Lung (tissue), 11 donors: ENCODE measurements at regions not wholly inside any gene's neighbourhood (a gene's known extent, or its start where the extent isn't known, plus 50 kb on each side); places are given as distances from the start of the nearest gene placed in this dataset.

Experiments used
- ATAC-seq: fragments of 200-7000 bp; cut with Tn5 transposase; one replicate; pipeline ENCODE4 v1.9.1; 2020; ENCODE audit warnings: moderate number of reproducible peaks; ENCODE audit not compliant: insufficient read depth, low FRiP score
- DNase-seq, 3 donors: peaks; one replicate each; pipeline ENCODE4 v3.0.0-alpha.2; 2013 to 2017
- H3K27ac ChIP-seq, 2 donors: one replicate each; pipeline ENCODE4 v1.5.1; 2013; ENCODE audit warnings: mild to moderate bottlenecking in 2 of 2, moderate library complexity in 2 of 2, control low read depth in 1 of 2, inconsistent platforms in 1 of 2, low read depth in 1 of 2, low read length in 1 of 2
- H3K27me3 ChIP-seq, 3 donors: one replicate each; pipeline ENCODE4 v1.5.1; 2013; ENCODE audit warnings: low read length in 2 of 3; ENCODE audit not compliant: control insufficient read depth in 3 of 3, insufficient read depth in 3 of 3
- H3K36me3 ChIP-seq, 4 donors: one replicate each; pipeline ENCODE4 v1.5.1; 2013; ENCODE audit warnings: low read length in 4 of 4, mild to moderate bottlenecking in 1 of 4, moderate library complexity in 1 of 4; ENCODE audit not compliant: control insufficient read depth in 4 of 4, insufficient read depth in 4 of 4
- H3K4me1 ChIP-seq, 5 donors: one replicate each; pipeline ENCODE4 v1.5.1; 2013; ENCODE audit warnings: low read length in 5 of 5, mild to moderate bottlenecking in 2 of 5, moderate library complexity in 1 of 5; ENCODE audit not compliant: control insufficient read depth in 5 of 5, insufficient read depth in 5 of 5
- H3K4me3 ChIP-seq: one replicate; pipeline ENCODE4 v1.5.1; 2013; ENCODE audit warnings: mild to moderate bottlenecking, control low read depth, moderate library complexity
- H3K9ac ChIP-seq, 2 donors: one replicate each; pipeline ENCODE4 v1.5.1; 2013; ENCODE audit warnings: low read length in 2 of 2, control low read depth in 1 of 2; ENCODE audit not compliant: insufficient read depth in 1 of 2
- H3K9me3 ChIP-seq, 4 donors: one replicate each; pipeline ENCODE4 v1.5.1; 2013; ENCODE audit warnings: low read length in 3 of 4, mild to moderate bottlenecking in 1 of 4, moderate library complexity in 1 of 4; ENCODE audit not compliant: control insufficient read depth in 4 of 4, insufficient read depth in 3 of 4
- CTCF ChIP-seq: IDR thresholded peaks from 2 replicates; pipeline ENCODE4 v1.5.1; 2012; ENCODE audit warnings: mild to moderate bottlenecking; ENCODE audit errors: control extremely low read depth, extremely low read depth
- WGBS, 2 donors: extraction: QIAGEN DNeasy Blood & Tissue Kit; methylation state at CpG; one replicate each; pipeline ENCODE4 v1.1.7; 2013; 5-methylcytosine and 5-hydroxymethylcytosine counted together
- donor health status: control.
- donor health status: control.
- donor health status: Bipolar disorder and iron deficiency.
- donor health status: healthy.
- donor health status: DM: yes; HTN: yes; CAD: no.

GRCh38 chr3:177823701-177824189 is 626.5 kb upstream of the TBL1XR1 start:
- no peak for ATAC-seq
- Histone ChIP-seq H3K4me1 (peaks cover 10 to 54% (median 19%) of the 10 kb centered on the region in 5 donors), H3K9me3 (no peaks in the 10 kb centered on the region), H3K27me3 (no peaks in the 10 kb centered on the region), H3K36me3 (no peaks in the 10 kb centered on the region), H3K4me3 (no peak overlapping the region), H3K9ac (no peak overlapping the region), H3K27ac (no peak overlapping the region)
- TF ChIP-seq CTCF: no peak
- no peak for DNase-seq
- 86 to 94% methylated on average over 9 of the region's 9 CpGs for WGBS, 2 donors

GRCh38 chr3:177824190-177824786 is 627.0 kb upstream of the TBL1XR1 start:
- H3K9ac ChIP-seq: no peak overlapping the region
- 41 to 64% methylated on average over 4 of the region's 4 CpGs for WGBS, 2 donors
- H3K27me3 ChIP-seq: no peaks in the 10 kb centered on the region
- H3K9me3 ChIP-seq: no peaks in the 10 kb centered on the region
- ATAC-seq (peak; percentile 78), DNase-seq (peak; percentile 70 to 93 (median 88))
- H3K4me3 ChIP-seq: no peak overlapping the region
- TF ChIP-seq CTCF: no peak
- peak overlapping the region; percentile 62 to 82 for H3K27ac ChIP-seq
- H3K36me3 ChIP-seq: no peaks in the 10 kb centered on the region
- H3K4me1 ChIP-seq: peaks cover 10 to 54% (median 19%) of the 10 kb centered on the region in 5 donors

- Histone ChIP-seq H3K4me1 (peaks cover 10 to 60% (median 19%) of the 10 kb centered on the region in 5 donors), H3K36me3 (no peaks in the 10 kb centered on the region), H3K9ac (no peak overlapping the region), H3K27ac (peak overlapping the region in 1 of 2 donors; percentile 30), H3K9me3 (no peaks in the 10 kb centered on the region), H3K4me3 (no peak overlapping the region), H3K27me3 (no peaks in the 10 kb centered on the region)
- DNase-seq: no peak
- TF ChIP-seq CTCF: no peak
- WGBS, 2 donors: 64 to 76% methylated on average over 3 to 4 of the region's 4 CpGs
- no peak for ATAC-seq
Measured at GRCh38 chr3:177824841-177825240, 627.6 kb upstream of the TBL1XR1 start.

- ATAC-seq: no peak
- no peak for TF ChIP-seq CTCF
- H3K9me3 ChIP-seq: no peaks in the 10 kb centered on the region
- WGBS, 2 donors: 91 to 92% methylated on average over 10 of the region's 10 CpGs
- no peaks in the 10 kb centered on the region for H3K27me3 ChIP-seq
- no peak overlapping the region for H3K9ac ChIP-seq
- no peaks in the 10 kb centered on the region for H3K36me3 ChIP-seq
- peak overlapping the region in 1 of 2 donors; percentile 10 for H3K27ac ChIP-seq
- H3K4me3 ChIP-seq: no peak overlapping the region
- no peak for DNase-seq
- H3K4me1 ChIP-seq: peaks cover 13 to 71% (median 28%) of the 10 kb centered on the region in 5 donors
Measured at GRCh38 chr3:177826253-177826652, 629.0 kb upstream of the TBL1XR1 start.
